Keratinocyte (primary cell): ENCODE measurements at regions not wholly inside any gene's neighbourhood (a gene's known extent, or its start where the extent isn't known, plus 50 kb on each side); places are given as distances from the start of the nearest gene placed in this dataset.

Source experiments
- DNase-seq: peaks from one replicate; pipeline ENCODE4 v3.0.0-alpha.2; 2011; ENCODE audit warnings: low read depth, missing footprints, low spot score
- FAIRE-seq: peaks from 2 replicates; lab custom pipeline; 2011; peaks lifted over from hg19 to GRCh38; lab: Jason Lieb, UNC
- H2AFZ ChIP-seq: 2 replicates; pipeline ENCODE4 v1.6.0; 2012; ENCODE audit warnings: low read length, control low read depth, inconsistent platforms; ENCODE audit not compliant: control insufficient read depth
- H3K27ac ChIP-seq: 2 replicates; pipeline ENCODE4 v1.5.1; 2011; ENCODE audit warnings: low read length; ENCODE audit not compliant: control insufficient read depth, insufficient read depth
- H3K27me3 ChIP-seq: 3 replicates; pipeline ENCODE4 v1.6.0; 2011; ENCODE audit warnings: low read length; ENCODE audit not compliant: control insufficient read depth, insufficient read depth; ENCODE audit errors: extremely low read depth
- H3K36me3 ChIP-seq, 2 experiments: 2 replicates in 1 of 2; 3 replicates in 1 of 2; pipeline ENCODE4 v1.5.1; 2011; ENCODE audit warnings: low read length in 2 of 2, mild to moderate bottlenecking in 1 of 2; ENCODE audit not compliant: control insufficient read depth in 2 of 2, insufficient read depth in 2 of 2; ENCODE audit errors: extremely low read depth in 1 of 2
- H3K4me1 ChIP-seq: 3 replicates; pipeline ENCODE4 v1.5.1; 2011; ENCODE audit warnings: low read length; ENCODE audit not compliant: control insufficient read depth, insufficient read depth; ENCODE audit errors: extremely low read depth
- H3K4me2 ChIP-seq: 3 replicates; pipeline ENCODE4 v1.6.0; 2011; ENCODE audit warnings: low read depth, low read length; ENCODE audit not compliant: control insufficient read depth, insufficient read depth; ENCODE audit errors: extremely low read depth
- H3K4me3 ChIP-seq, 3 experiments: fragments of 200-600 bp in 1 of 3; sonication (generic) in 1 of 3; 2 replicates in 2 of 3; 3 replicates in 1 of 3; pipeline ENCODE4 v1.5.1; 2011 to 2016; ENCODE audit warnings: low read length in 3 of 3, mild to moderate bottlenecking in 3 of 3, control low read depth in 2 of 3, inconsistent platforms in 1 of 3, low read depth in 1 of 3, mixed read lengths in 1 of 3, mixed run types in 1 of 3, moderate library complexity in 1 of 3; ENCODE audit not compliant: control insufficient read depth in 2 of 3, insufficient read depth in 2 of 3; ENCODE audit errors: extremely low read depth in 1 of 3
- H3K79me2 ChIP-seq: 2 replicates; pipeline ENCODE4 v1.6.0; 2012; ENCODE audit warnings: low read length; ENCODE audit not compliant: control insufficient read depth, insufficient read depth
- H3K9ac ChIP-seq: 3 replicates; pipeline ENCODE4 v1.6.0; 2011; ENCODE audit warnings: low read length; ENCODE audit not compliant: control insufficient read depth, insufficient read depth; ENCODE audit errors: extremely low read depth
- H3K9me1 ChIP-seq: 3 replicates; pipeline ENCODE4 v1.6.0; 2011; ENCODE audit warnings: low read length; ENCODE audit not compliant: control insufficient read depth, insufficient read depth; ENCODE audit errors: extremely low read depth
- H3K9me3 ChIP-seq: 2 replicates; pipeline ENCODE4 v1.5.1; 2012; ENCODE audit warnings: low read depth, low read length; ENCODE audit not compliant: control insufficient read depth
- H4K20me1 ChIP-seq: 3 replicates; pipeline ENCODE4 v1.6.0; 2011; ENCODE audit warnings: low read length; ENCODE audit not compliant: control insufficient read depth, insufficient read depth; ENCODE audit errors: extremely low read depth
- EZH2 ChIP-seq: IDR thresholded peaks from one replicate; pipeline ENCODE4 v1.6.1; 2012; ENCODE audit warnings: inconsistent platforms, mild to moderate bottlenecking, low read length, moderate library complexity
- dilution Hi-C: fragments of 300-500 bp; cut with MboI; formaldehyde crosslinking; loops from one replicate; pipeline ENCODE4 v1.7.0; 2020; ENCODE audit warnings: low sequenced_read_pairs; ENCODE audit not compliant: extremely low pct_ligation_motif_present
- TF ChIP-seq, protein P1 (sequence below), 3 experiments: IDR thresholded peaks in 1 of 3; conservative IDR thresholded peaks in 1 of 3; optimal IDR thresholded peaks in 1 of 3; 2 replicates in 2 of 3; 3 replicates in 1 of 3; pipeline versions ENCODE3 to v1.5.1; 2011; ENCODE audit warnings: low read length in 3 of 3, mild to moderate bottlenecking in 3 of 3, moderate library complexity in 2 of 3, control low read depth in 1 of 3, inconsistent platforms in 1 of 3; ENCODE audit not compliant: insufficient read depth in 2 of 3; ENCODE audit errors: extremely low read depth in 1 of 3

DNA sequence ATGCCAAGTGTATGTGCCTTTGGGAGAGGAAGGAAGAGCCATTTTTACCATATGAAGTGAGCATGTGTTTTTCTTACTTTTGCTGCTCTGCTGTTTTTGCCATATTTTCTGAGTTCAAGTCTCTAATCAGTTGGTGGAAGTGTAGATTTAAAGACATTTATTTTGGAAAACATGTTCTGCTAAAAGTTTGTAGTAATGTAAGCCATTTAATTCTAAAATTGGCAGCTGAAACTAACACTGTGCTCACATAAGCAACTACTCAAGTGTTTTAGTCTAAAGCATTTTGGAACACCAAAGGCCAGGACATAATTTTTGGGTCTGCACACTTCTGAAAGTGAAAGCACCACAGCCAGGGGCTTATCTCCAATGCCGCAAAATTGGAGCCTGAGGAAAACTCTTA, 363.4 kb upstream of the ZNF608 start:
- no peak overlapping the region for H2AFZ ChIP-seq
- H4K20me1 ChIP-seq: no peaks in the 10 kb centered on the region
- H3K36me3 ChIP-seq: no peaks in the 10 kb centered on the region
- no peak overlapping the region for H3K4me3 ChIP-seq
- no peak overlapping the region for H3K4me2 ChIP-seq
- no peaks in the 10 kb centered on the region for H3K9me3 ChIP-seq
- no peaks in the 10 kb centered on the region for H3K79me2 ChIP-seq
- no peaks in the 10 kb centered on the region for H3K9me1 ChIP-seq
- H3K4me1 ChIP-seq: peaks cover 6% of the 10 kb centered on the region
- no peaks in the 10 kb centered on the region for H3K27me3 ChIP-seq
- H3K9ac ChIP-seq: no peak overlapping the region
- DNase-seq (no peak), FAIRE-seq (no peak)
- dilution Hi-C loops: no loop called here
- TF ChIP-seq, protein P1, sequence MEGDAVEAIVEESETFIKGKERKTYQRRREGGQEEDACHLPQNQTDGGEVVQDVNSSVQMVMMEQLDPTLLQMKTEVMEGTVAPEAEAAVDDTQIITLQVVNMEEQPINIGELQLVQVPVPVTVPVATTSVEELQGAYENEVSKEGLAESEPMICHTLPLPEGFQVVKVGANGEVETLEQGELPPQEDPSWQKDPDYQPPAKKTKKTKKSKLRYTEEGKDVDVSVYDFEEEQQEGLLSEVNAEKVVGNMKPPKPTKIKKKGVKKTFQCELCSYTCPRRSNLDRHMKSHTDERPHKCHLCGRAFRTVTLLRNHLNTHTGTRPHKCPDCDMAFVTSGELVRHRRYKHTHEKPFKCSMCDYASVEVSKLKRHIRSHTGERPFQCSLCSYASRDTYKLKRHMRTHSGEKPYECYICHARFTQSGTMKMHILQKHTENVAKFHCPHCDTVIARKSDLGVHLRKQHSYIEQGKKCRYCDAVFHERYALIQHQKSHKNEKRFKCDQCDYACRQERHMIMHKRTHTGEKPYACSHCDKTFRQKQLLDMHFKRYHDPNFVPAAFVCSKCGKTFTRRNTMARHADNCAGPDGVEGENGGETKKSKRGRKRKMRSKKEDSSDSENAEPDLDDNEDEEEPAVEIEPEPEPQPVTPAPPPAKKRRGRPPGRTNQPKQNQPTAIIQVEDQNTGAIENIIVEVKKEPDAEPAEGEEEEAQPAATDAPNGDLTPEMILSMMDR (optimal IDR thresholded peaks at IDR 0.05 in 1 of 3, IDR thresholded peaks at IDR 0.05 in 1 of 3, conservative IDR thresholded peaks at IDR 0.05 in 1 of 3; ENCODE audit: extremely low read depth in 1 of 3, insufficient read depth in 2 of 3, low read length in 3 of 3): no peak
- no peak for TF ChIP-seq EZH2
- H3K27ac ChIP-seq: no peak overlapping the region

DNA sequence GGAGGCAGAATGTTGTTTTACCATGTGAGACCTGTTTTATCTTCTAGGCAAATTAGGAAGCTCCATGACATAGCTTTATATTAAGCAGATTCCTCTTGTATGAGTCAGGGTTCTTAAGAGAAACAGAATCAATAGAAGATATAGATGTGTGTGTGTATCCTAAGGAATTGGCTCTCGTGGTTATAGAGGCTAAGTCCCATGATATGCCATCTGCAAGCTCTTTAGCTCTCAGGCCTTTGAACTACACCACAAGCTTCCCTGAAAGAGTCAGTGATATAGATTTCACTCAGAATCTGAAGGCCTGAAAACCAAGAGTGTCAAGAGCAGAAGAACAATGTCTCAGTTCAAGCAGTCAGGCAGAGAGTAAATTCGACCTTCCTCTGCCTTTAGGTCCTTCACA, 365.8 kb upstream of the ZNF608 start:
- Histone ChIP-seq H3K4me3 (no peak overlapping the region), H3K4me2 (no peak overlapping the region), H3K79me2 (no peaks in the 10 kb centered on the region), H3K9me1 (no peaks in the 10 kb centered on the region), H3K36me3 (no peaks in the 10 kb centered on the region), H2AFZ (no peak overlapping the region), H3K4me1 (peaks cover 6% of the 10 kb centered on the region), H3K27me3 (no peaks in the 10 kb centered on the region), H3K9me3 (no peaks in the 10 kb centered on the region), H4K20me1 (no peaks in the 10 kb centered on the region), H3K27ac (no peak overlapping the region), H3K9ac (no peak overlapping the region)
- no peak for TF ChIP-seq EZH2
- TF ChIP-seq, protein P1 (optimal IDR thresholded peaks at IDR 0.05 in 1 of 3, IDR thresholded peaks at IDR 0.05 in 1 of 3, conservative IDR thresholded peaks at IDR 0.05 in 1 of 3; ENCODE audit: extremely low read depth in 1 of 3, insufficient read depth in 2 of 3, low read length in 3 of 3): no peak
- FAIRE-seq: no peak
- dilution Hi-C loops: no loop called here
- DNase-seq: no peak
